T-helper 17 cell (primary cell): ENCODE measurements at regions not wholly inside any gene's neighbourhood (a gene's known extent, or its start where the extent isn't known, plus 50 kb on each side); places are given as distances from the start of the nearest gene placed in this dataset.

Source experiments
- ATAC-seq: fragments of 150-1000 bp; cut with Tn5 transposase; 2 replicates; pipeline ENCODE4 v1.10.0; 2021; ENCODE audit warnings: mild to moderate bottlenecking, moderate library complexity
- DNase-seq, 3 donors: peaks; one replicate each; pipeline versions ENCODE4 v3.0.0 to v3.0.0-alpha.2; 2020 to 2021
- H3K9me3 ChIP-seq: one replicate; pipeline ENCODE4 v1.7.0; 2013; ENCODE audit warnings: low read length, mild to moderate bottlenecking; ENCODE audit not compliant: control insufficient read depth, poor library complexity, severe bottlenecking
- H3K27ac Mint-ChIP-seq: one replicate; pipeline ENCODE4 v1.8.0; 2022; ENCODE audit warnings: mild to moderate bottlenecking, moderate library complexity, mixed read lengths
- H3K27me3 Mint-ChIP-seq: one replicate; pipeline ENCODE4 v1.8.0; 2022; ENCODE audit warnings: mixed read lengths
- H3K36me3 Mint-ChIP-seq: one replicate; pipeline ENCODE4 v1.8.0; 2022; ENCODE audit warnings: low read depth, mixed read lengths
- H3K4me1 Mint-ChIP-seq: one replicate; pipeline ENCODE4 v1.8.0; 2022; ENCODE audit warnings: mild to moderate bottlenecking, mixed read lengths
- H3K4me3 Mint-ChIP-seq: one replicate; pipeline ENCODE4 v1.8.0; 2022; ENCODE audit warnings: mild to moderate bottlenecking, moderate library complexity, mixed read lengths

DNA sequence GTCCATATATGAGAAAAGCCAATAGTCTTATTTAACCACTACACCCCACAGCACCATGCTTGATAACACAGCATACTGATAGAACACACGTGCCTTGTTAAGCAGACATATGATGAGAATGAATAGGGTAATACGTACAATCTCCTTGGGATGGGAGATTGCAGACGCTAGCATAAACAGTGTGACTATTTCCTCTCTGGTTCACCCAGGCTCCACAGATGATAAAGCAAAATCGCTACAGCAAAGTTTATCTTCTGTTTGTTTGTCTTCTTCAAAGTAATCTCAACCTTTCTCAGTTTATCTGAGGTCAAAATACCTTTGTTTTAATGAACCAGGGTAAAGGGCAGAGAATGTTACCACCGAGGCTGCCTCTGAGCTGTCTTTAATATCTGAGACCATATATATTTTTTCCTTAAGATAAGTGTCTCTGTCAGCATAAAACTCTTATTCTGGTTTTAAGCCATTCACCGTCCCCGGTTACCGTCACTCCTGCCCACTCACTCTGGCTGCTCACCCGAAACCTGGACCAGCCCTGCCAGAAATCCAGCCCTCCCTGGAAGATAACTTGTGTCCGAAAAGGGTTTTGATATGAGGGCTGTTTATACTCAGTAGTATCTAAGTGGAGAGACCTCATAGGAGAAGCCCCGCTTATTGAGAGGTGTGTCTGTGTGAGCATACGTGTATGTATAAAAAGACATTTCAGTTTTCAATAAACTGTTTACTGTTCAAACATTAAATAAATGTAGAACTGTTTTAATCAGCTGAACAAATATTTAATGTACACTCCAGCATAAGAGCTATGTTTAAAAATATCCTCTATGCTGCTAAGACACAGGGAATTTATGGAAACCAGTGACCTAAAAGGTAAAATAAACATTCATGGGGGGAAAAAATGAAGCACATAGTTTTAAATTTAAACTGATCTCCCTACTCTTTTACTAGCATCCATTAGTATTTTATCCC, 465.4 kb downstream of the RASEF start:
- H3K9me3 ChIP-seq: no peaks in the 10 kb centered on the region
- no peaks in the 10 kb centered on the region for H3K27me3 Mint-ChIP-seq
- H3K4me1 Mint-ChIP-seq: no peaks in the 10 kb centered on the region
- H3K36me3 Mint-ChIP-seq: no peaks in the 10 kb centered on the region
- ATAC-seq (no peak), DNase-seq (no peak)
- no peak overlapping the region for H3K4me3 Mint-ChIP-seq
- H3K27ac Mint-ChIP-seq: no peak overlapping the region

DNA sequence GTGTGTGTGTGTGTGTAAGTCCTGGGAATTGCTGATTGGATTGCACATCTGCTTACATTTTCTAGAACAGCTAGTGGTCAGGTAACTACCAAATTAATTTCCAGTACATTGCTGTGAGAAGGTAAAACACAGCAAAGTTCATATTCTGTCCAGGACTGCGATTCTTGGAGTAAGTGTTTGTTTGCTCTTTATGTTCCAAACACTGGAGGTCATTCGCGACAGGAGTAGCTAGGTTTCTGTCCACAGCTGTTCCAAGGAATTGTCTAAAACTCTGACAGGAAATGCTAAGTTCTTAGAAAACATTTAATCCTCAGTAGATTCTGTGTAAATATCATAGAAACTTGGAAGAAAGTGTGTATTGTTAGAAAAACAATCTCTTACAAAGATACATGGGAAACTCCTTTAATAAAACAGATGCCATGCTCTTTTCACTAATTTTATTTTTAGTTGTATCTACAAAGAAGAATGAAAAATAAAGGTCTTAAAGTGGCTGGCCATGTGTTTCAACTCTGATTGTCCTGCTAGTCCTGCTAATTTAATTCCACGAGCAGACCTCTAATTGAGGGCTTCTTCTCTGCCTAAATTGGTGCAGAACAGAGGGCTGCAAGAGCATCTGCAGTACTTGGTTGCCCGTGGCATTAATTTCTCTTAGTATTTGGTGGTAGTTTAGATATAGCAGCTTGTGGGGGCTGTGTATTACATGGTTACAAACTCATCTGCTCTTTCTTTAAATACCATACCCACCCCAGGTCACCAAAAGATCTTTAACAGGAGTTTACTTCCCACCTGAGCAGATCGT, 464.5 kb downstream of the RASEF start:
- DNase-seq (no peak), ATAC-seq (no peak)
- H3K4me3 Mint-ChIP-seq: no peak overlapping the region
- no peak overlapping the region for H3K27ac Mint-ChIP-seq
- no peaks in the 10 kb centered on the region for H3K9me3 ChIP-seq
- H3K36me3 Mint-ChIP-seq: no peaks in the 10 kb centered on the region
- H3K27me3 Mint-ChIP-seq: no peaks in the 10 kb centered on the region
- no peaks in the 10 kb centered on the region for H3K4me1 Mint-ChIP-seq

DNA sequence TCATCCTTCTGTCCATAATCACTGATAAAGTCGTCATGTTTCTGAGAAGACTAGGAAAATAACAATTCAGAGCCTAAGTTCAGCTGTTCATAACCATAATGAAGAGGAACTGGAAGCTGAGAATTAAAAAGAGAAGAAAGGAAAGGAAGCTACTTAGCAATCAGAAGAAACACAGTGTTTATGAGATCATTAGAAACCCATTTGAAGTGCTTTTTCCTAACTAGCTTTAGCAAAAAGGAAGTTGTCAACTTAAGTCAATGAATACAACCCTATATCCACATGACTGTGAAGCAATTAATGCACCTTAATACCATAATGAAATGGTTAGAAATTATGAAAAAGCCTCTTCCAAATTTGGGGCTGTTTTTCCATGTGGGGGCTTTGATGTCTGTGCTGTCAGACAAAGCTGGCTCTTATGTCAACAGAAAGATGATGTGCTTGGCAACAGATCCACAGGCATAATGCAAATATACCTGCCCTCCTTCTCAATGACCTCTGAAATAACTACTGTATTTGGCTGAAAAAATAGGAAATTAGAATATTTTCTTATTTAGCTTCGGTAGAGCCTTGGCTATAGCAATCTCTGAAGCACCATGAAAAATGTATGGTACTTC, 463.5 kb downstream of the RASEF start:
- H3K27me3 Mint-ChIP-seq: no peaks in the 10 kb centered on the region
- no peak overlapping the region for H3K27ac Mint-ChIP-seq
- H3K4me1 Mint-ChIP-seq: no peaks in the 10 kb centered on the region
- no peaks in the 10 kb centered on the region for H3K36me3 Mint-ChIP-seq
- DNase-seq: no peak
- H3K4me3 Mint-ChIP-seq: no peak overlapping the region
- no peak for ATAC-seq
- no peaks in the 10 kb centered on the region for H3K9me3 ChIP-seq

DNA sequence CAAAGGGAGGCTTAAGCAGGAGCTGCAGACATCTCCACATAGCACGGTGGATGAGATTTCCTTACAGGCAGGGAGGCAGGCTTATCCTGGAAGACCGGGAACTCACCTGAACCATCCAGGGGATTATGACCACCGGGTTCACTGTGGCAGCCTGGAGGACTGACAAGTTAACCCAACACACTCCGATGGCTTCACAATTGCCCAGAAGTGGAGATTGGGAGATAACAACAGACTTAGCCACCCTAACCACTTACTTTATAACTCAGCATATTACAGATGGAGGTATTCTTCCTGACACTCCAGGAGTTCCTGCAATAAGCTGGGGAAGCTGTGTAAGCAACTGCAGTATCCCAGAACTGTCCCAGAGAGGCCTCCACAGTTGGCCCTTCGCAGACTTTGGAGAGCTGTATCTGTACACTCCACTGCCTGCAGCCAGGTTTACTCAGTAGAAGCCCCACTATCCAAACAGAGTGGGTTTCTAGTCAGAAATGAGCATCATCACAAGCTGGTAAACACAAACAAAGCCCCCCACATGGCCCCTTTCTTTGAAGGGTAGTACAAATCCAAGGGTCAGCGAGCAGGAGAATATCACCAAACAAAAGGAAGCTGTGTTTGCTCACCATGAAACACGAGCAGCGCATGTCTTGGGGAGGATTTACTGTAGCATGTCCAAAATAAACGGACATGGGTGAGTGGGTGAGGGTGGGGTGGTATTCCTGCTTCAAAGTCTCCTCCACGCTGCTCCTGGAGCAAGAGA, 462.2 kb downstream of the RASEF start:
- H3K27me3 Mint-ChIP-seq: no peaks in the 10 kb centered on the region
- DNase-seq: no peak
- H3K4me3 Mint-ChIP-seq: no peak overlapping the region
- H3K4me1 Mint-ChIP-seq: no peaks in the 10 kb centered on the region
- H3K9me3 ChIP-seq: no peaks in the 10 kb centered on the region
- no peak for ATAC-seq
- H3K36me3 Mint-ChIP-seq: no peaks in the 10 kb centered on the region
- no peak overlapping the region for H3K27ac Mint-ChIP-seq

DNA sequence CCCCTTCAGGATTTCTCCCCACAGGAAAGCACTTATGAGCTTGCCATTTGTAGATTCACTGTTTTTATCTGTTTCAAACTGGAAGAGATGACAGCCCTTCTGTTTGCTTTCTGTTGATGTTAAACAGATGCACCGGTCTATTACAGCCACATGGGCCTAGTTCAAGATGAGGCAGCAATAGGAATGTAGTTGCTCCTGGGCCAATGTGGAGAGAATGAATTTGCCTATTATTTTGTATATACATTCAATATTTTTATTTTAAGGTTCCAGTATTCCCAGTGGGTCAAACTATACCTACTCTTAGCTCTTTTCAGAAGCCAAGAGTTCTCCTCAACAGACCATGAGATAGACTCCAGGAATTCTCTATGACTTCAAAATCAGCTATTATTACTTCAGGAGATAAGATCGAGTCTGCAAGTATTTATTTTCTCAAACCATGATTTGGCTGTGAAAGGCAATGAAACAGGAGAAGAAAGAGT, 461.6 kb downstream of the RASEF start:
- ATAC-seq: no peak
- DNase-seq: no peak
- H3K27me3 Mint-ChIP-seq: no peaks in the 10 kb centered on the region
- H3K27ac Mint-ChIP-seq: no peak overlapping the region
- no peaks in the 10 kb centered on the region for H3K9me3 ChIP-seq
- H3K4me1 Mint-ChIP-seq: no peaks in the 10 kb centered on the region
- no peak overlapping the region for H3K4me3 Mint-ChIP-seq
- no peaks in the 10 kb centered on the region for H3K36me3 Mint-ChIP-seq

DNA sequence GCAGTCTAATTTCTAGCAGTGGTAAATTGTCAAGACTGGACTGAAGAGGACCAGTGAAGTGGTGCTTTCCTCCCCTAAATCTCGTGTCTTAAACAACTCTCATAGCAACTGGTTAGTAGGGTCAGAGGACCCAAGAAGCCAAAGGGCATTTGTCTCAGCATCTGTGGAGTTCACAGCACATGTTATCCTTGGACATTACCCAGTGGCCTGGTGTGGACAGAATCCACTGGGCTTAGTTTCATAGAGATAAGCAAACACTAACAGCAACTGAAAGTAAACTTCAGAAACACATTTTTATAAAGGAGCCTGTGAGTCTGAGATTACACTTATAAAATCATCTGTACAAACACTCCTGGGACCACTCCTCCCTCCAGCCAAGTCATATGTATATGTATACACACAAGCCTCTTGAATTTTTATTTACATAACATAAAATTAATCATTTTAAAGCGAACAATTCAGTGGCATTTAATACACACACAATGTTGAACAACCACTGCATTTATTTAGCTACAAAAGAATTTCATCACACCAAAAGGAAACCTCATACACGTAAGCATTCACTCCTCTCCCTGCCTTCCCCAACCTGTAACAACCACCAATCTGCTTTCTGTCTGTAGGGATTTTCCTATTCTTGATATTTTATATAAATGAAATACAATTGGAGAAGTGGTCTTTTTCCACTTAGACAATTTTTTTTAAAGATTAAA, 457.8 kb downstream of the RASEF start:
- Mint-ChIP-seq H3K27me3 (no peaks in the 10 kb centered on the region), H3K27ac (no peak overlapping the region), H3K4me1 (no peaks in the 10 kb centered on the region), H3K36me3 (no peaks in the 10 kb centered on the region), H3K4me3 (no peak overlapping the region)
- DNase-seq: no peak
- no peak for ATAC-seq
- no peaks in the 10 kb centered on the region for H3K9me3 ChIP-seq

DNA sequence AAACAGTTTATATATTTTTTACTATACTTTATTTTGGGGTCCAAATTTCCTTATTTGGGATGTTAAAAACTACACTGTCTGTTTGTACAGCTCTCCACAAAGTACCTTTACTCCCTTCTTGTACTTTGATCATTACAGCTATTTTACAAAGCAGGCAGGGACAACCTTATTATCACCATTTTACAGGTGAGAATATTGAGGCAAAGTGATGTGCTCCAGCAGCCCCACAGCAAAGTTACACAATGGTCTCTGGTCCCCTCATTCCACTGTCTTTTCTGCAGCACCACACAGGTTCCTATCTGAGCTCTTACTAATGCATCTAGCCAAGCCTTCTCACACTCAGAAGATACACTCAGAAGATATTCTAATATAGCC, 457.3 kb downstream of the RASEF start:
- no peak for DNase-seq
- H3K27me3 Mint-ChIP-seq: no peaks in the 10 kb centered on the region

DNA sequence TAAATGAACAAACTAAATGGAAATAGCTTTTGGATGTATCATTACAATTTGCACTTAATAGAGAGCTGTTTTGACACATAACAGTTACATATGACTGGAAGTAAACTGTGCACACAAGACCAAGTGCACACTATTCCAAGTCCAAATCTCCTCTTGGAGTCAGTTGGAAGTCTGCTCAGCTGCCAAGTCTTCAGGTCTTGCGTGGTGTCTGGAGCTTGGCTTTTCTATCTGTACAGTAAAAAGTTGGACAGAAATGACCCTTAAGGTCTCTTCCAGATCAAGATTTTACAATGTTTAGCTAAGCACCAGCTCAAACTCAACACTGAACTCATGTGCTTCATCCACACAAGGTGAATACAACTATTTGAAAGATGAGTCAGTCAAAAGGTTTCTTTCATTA, 456.9 kb downstream of the RASEF start:
- DNase-seq (no peak), ATAC-seq (no peak)
- Mint-ChIP-seq H3K36me3 (no peaks in the 10 kb centered on the region), H3K27me3 (no peaks in the 10 kb centered on the region), H3K27ac (no peak overlapping the region), H3K4me1 (no peaks in the 10 kb centered on the region), H3K4me3 (no peak overlapping the region)
- no peaks in the 10 kb centered on the region for H3K9me3 ChIP-seq

More for the DNA sequence above, 457.3 kb downstream of the RASEF start:
- no peaks in the 10 kb centered on the region for H3K9me3 ChIP-seq
- Mint-ChIP-seq H3K36me3 (no peaks in the 10 kb centered on the region), H3K4me3 (no peak overlapping the region), H3K27ac (no peak overlapping the region), H3K4me1 (no peaks in the 10 kb centered on the region)
- no peak for ATAC-seq

DNA sequence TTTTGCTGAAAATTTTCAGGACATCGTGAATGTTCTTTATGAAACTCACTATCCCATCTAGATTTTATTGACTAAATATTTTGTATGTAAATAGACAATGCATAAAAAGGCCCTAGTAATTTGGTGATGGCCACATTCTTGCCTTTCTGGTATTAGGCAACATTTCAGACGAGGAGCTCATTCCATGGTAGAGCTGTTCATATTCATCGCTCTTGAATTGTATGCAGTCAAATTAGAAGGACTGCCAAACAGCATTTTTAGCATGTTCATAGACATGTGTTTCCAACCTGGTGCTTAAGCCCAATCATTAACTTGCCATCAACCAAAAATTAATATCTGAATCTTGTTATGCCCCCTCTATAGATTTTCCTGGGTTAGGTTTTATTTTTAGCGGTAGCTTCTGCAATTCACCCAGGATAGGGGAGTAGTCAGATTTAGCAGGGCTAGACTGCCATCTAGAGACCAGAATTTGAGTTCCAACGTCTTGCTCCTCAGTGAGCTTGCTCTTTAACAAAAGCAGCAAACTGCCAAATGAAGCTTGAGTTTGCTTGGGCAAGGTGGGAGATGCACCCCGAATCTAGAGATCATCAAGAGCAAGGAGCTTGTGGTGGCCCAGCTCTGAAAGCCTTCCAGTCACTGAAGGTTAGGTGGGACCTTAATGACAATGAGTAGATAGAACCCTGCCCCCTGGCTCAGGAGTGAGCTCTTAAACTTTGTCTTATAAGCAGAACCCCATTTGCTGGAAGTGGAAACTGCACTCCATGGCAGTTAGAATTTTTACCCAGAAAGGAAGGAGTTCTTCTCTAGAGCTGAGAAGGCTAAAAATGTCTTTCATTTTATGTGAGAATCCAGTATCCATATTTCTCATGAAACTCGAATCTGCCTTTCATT, 456.2 kb downstream of the RASEF start:
- no peak for ATAC-seq
- Mint-ChIP-seq H3K4me3 (no peak overlapping the region), H3K27me3 (no peaks in the 10 kb centered on the region), H3K36me3 (no peaks in the 10 kb centered on the region), H3K27ac (no peak overlapping the region), H3K4me1 (no peaks in the 10 kb centered on the region)
- H3K9me3 ChIP-seq: no peaks in the 10 kb centered on the region
- no peak for DNase-seq

DNA sequence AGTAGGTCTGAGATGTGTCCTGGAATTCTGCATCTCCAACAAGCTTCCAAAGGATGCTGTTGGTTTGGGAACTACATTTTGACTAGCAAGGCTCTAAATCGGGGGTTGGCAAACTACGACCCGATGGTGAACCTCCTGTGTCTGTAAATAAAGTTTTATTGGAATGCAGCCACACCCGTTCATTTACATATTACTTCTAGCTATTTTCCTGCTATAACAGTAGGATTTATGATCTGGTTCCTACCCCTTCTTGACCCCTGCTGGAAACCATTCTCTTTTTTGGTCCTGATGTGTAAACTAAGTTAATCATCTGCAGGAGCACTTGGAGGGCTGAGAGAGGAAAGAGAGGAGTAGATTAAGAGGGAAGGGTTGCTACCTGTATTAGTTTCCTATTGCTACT, 454.5 kb downstream of the RASEF start:
- Mint-ChIP-seq H3K27me3 (no peaks in the 10 kb centered on the region), H3K4me3 (no peak overlapping the region), H3K36me3 (no peaks in the 10 kb centered on the region), H3K4me1 (no peaks in the 10 kb centered on the region), H3K27ac (no peak overlapping the region)
- DNase-seq (no peak), ATAC-seq (no peak)
- H3K9me3 ChIP-seq: no peaks in the 10 kb centered on the region

DNA sequence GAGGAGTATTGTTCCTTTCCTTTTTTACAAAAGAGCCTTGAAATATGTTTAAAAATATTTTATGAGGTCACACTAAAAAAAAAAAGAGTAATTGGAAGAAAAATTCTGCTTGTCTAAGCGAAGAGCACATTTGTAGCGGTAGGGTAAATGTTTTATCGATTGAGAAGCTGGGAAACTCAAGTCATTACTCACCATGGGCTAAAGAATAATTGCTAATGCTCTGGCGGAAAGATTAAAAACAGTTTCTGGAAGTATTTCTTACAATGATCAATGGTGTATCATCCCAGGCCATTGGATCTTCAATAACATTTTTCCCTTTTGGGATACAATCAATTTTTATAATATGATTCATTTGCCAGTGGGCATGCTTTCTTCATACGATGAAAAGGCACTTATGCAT, 450.0 kb downstream of the RASEF start:
- H3K36me3 Mint-ChIP-seq: no peaks in the 10 kb centered on the region
- H3K4me3 Mint-ChIP-seq: no peak overlapping the region
- no peaks in the 10 kb centered on the region for H3K27me3 Mint-ChIP-seq
- no peaks in the 10 kb centered on the region for H3K4me1 Mint-ChIP-seq
- DNase-seq: no peak
- H3K9me3 ChIP-seq: no peaks in the 10 kb centered on the region
- no peak overlapping the region for H3K27ac Mint-ChIP-seq
- ATAC-seq: no peak

DNA sequence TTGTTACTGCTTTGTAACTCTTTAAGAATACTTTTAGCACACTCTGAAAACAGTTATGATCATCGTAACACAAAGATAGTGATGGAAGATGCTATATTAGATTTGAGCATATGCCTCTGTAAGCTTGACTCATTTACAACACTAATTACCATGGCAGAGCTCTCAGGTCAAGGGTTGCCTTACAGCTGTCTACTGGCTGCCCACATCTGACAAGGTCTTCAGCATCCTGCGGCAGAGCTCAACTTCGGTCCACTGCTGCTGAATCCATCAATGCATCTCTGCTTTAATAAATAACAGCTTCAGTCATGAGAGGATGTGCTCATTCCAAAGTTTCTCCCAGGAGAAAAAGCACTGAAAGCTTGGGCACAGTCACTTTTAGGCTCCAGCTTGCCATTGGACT, 449.4 kb downstream of the RASEF start:
- no peak for DNase-seq
- no peak for ATAC-seq
- no peak overlapping the region for H3K4me3 Mint-ChIP-seq
- H3K27ac Mint-ChIP-seq: no peak overlapping the region
- H3K27me3 Mint-ChIP-seq: no peaks in the 10 kb centered on the region
- H3K36me3 Mint-ChIP-seq: no peaks in the 10 kb centered on the region
- H3K4me1 Mint-ChIP-seq: no peaks in the 10 kb centered on the region
- no peaks in the 10 kb centered on the region for H3K9me3 ChIP-seq
